NCI-H748 (cell line): ENCODE measurements at regions not wholly inside any gene's neighbourhood (a gene's known extent, or its start where the extent isn't known, plus 50 kb on each side); places are given as distances from the start of the nearest gene placed in this dataset.

ENCODE experiments used
- DNase-seq: peaks from one replicate; lab custom pipeline; 2025; ENCODE audit not compliant: unreplicated experiment; lab: John Stamatoyannopoulos, UW

DNA sequence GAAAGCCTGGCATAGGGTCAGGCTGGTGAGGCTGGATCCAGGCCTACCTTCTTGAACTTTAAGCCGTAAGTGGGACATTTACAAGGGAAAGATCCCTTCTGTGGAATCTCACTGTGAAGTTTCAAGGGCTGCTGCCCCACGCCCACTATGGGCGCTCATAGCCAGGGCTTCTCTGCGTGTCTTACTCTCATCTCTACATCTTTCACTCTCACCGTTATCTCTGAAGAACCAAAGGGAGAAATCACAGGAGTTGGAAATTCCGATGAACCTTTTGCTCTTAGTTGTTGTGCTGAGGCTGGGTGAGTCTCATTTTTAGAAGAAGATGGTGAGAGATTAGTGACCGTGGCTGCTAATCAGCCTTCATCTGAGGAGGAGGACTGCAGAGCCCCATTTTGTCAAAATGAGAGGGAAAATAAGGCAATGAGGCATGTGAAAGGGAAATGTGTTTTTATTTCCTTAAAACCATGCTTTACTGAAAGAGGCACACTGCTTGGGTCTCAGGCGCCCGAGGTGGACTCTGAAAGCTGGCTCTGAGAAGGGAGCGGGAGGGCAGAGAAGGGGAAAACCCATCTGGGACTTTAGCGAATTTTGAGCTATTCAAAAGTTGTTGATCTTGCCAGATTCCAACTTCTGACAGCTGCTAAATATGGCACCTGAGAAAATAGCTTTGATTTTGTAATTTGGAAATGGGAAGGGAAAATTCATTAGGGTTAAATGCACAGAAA, 301.5 kb downstream of the CLIC5 start:
- no peak for DNase-seq
